Neuronal stem cell (in vitro differentiated cells): ENCODE measurements at regions not wholly inside any gene's neighbourhood (a gene's known extent, or its start where the extent isn't known, plus 50 kb on each side); places are given as distances from the start of the nearest gene placed in this dataset.

Source experiments
- DNase-seq: peaks from one replicate; pipeline ENCODE4 v3.0.0-alpha.2; 2013; ENCODE audit warnings: low spot score
- H2AFZ ChIP-seq: one replicate; pipeline ENCODE4 v1.6.1; 2013; ENCODE audit warnings: mild to moderate bottlenecking, low read length, inconsistent platforms
- H2AK5ac ChIP-seq: 2 replicates; pipeline ENCODE4 v1.6.1; 2013; ENCODE audit warnings: low read depth, mild to moderate bottlenecking, inconsistent platforms, low read length, moderate library complexity, mixed read lengths
- H2BK120ac ChIP-seq: 2 replicates; pipeline ENCODE4 v1.6.1; 2013; ENCODE audit warnings: low read depth, mild to moderate bottlenecking, inconsistent platforms, low read length, moderate library complexity, mixed read lengths
- H2BK12ac ChIP-seq: one replicate; pipeline ENCODE4 v1.6.1; 2013; ENCODE audit warnings: low read length, inconsistent platforms
- H2BK15ac ChIP-seq: 2 replicates; pipeline ENCODE4 v1.6.1; 2013; ENCODE audit warnings: mild to moderate bottlenecking, low read length, inconsistent platforms, mixed read lengths
- H2BK5ac ChIP-seq: one replicate; pipeline ENCODE4 v1.6.1; 2013; ENCODE audit warnings: inconsistent platforms, mild to moderate bottlenecking, low read length, moderate library complexity
- H3K14ac ChIP-seq: one replicate; pipeline ENCODE4 v1.6.1; 2013; ENCODE audit warnings: low read length, inconsistent platforms
- H3K18ac ChIP-seq: 2 replicates; pipeline ENCODE4 v1.6.1; 2013; ENCODE audit warnings: low read length, inconsistent platforms
- H3K23ac ChIP-seq: 2 replicates; pipeline ENCODE4 v1.6.1; 2013; ENCODE audit warnings: low read depth, mild to moderate bottlenecking, mixed read lengths, low read length, inconsistent platforms; ENCODE audit not compliant: poor library complexity
- H3K27ac ChIP-seq: replicated peaks from 3 replicates; pipeline ENCODE4 v1.5.1; 2013; ENCODE audit warnings: low read length, inconsistent platforms
- H3K27me3 ChIP-seq, 3 experiments: 2 replicates each; pipeline ENCODE4 v1.6.1; 2013; ENCODE audit warnings: low read length in 3 of 3, mild to moderate bottlenecking in 2 of 3, inconsistent platforms in 1 of 3, low read depth in 1 of 3, mixed read lengths in 1 of 3, moderate library complexity in 1 of 3; ENCODE audit not compliant: control insufficient read depth in 3 of 3, insufficient read depth in 3 of 3
- H3K36me3 ChIP-seq, 2 donors: replicated peaks in 1 of 2; 2 replicates each; pipeline ENCODE4 v1.6.1; 2013; ENCODE audit warnings: low read length in 2 of 2; ENCODE audit not compliant: control insufficient read depth in 2 of 2, insufficient read depth in 2 of 2
- H3K4ac ChIP-seq: 2 replicates; pipeline ENCODE4 v1.6.1; 2013; ENCODE audit warnings: inconsistent platforms, mild to moderate bottlenecking, low read length, moderate library complexity
- H3K4me1 ChIP-seq, 2 donors: 1 replicate in 1 of 2; 2 replicates in 1 of 2; pipeline ENCODE4 v1.6.1; 2013; ENCODE audit warnings: low read length in 2 of 2, low read depth in 1 of 2; ENCODE audit not compliant: control insufficient read depth in 2 of 2, insufficient read depth in 1 of 2
- H3K4me2 ChIP-seq: one replicate; pipeline ENCODE4 v1.6.1; 2013; ENCODE audit warnings: mild to moderate bottlenecking, low read length, inconsistent platforms; ENCODE audit not compliant: insufficient read depth, poor library complexity, severe bottlenecking
- H3K4me3 ChIP-seq, 2 donors: 2 replicates each; pipeline ENCODE4 v1.5.1; 2013; ENCODE audit warnings: low read length in 2 of 2, mild to moderate bottlenecking in 2 of 2, inconsistent platforms in 1 of 2, moderate library complexity in 1 of 2
- H3K79me1 ChIP-seq: one replicate; pipeline ENCODE4 v1.6.1; 2013; ENCODE audit warnings: low read depth, mild to moderate bottlenecking, inconsistent platforms, low read length, moderate library complexity
- H3K9ac ChIP-seq: one replicate; pipeline ENCODE4 v1.6.1; 2013; ENCODE audit warnings: mild to moderate bottlenecking, low read depth, low read length, inconsistent platforms; ENCODE audit not compliant: poor library complexity
- H3K9me3 ChIP-seq, 2 donors: replicated peaks in 1 of 2; 2 replicates each; pipeline versions ENCODE3 to v1.6.1; 2013; ENCODE audit warnings: low read length in 2 of 2, mild to moderate bottlenecking in 2 of 2, inconsistent platforms in 1 of 2, low read depth in 1 of 2, mixed read lengths in 1 of 2, moderate library complexity in 1 of 2; ENCODE audit not compliant: control insufficient read depth in 2 of 2, insufficient read depth in 1 of 2
- H4K8ac ChIP-seq: one replicate; pipeline ENCODE4 v1.6.1; 2013; ENCODE audit warnings: low read depth, mild to moderate bottlenecking, inconsistent platforms, low read length, moderate library complexity
- H4K91ac ChIP-seq: one replicate; pipeline ENCODE4 v1.6.1; 2013; ENCODE audit warnings: low read length, low read depth, mild to moderate bottlenecking, inconsistent platforms; ENCODE audit not compliant: poor library complexity
- WGBS, 2 donors: extraction: QIAGEN DNeasy Blood & Tissue Kit; methylation state at CpG; one replicate each; pipeline ENCODE4 v1.1.7; 2013; ENCODE audit warnings: missing lambda C conversion rate in 2 of 2, mixed read lengths in 1 of 2; ENCODE audit not compliant: insufficient read length in 2 of 2, insufficient replicate concordance in 1 of 2; ENCODE audit errors: extremely low coverage in 2 of 2; 5-methylcytosine and 5-hydroxymethylcytosine counted together

- H3K4me2 ChIP-seq, result no peak overlapping the region
- H3K36me3 ChIP-seq, result no peaks in the 10 kb centered on the region
- H4K8ac ChIP-seq, result no peak overlapping the region
- H3K9me3 ChIP-seq, result no peaks in the 10 kb centered on the region
- no peak overlapping the region for H4K91ac ChIP-seq
- H3K79me1 ChIP-seq, result no peaks in the 10 kb centered on the region
- no peaks in the 10 kb centered on the region for H3K27me3 ChIP-seq
- H3K14ac ChIP-seq, result no peak overlapping the region
- peaks cover 0 to 24% of the 10 kb centered on the region in 2 donors for H3K4me1 ChIP-seq
- no CpG with 5 or more reads among the region's 5 CpGs for WGBS, 2 donors
- H2BK12ac ChIP-seq, result peak overlapping the region; percentile 42
- H3K18ac ChIP-seq, result peak overlapping the region; percentile 61
- H2BK120ac ChIP-seq, result no peak overlapping the region
- no peak overlapping the region for H2BK5ac ChIP-seq
- no peak overlapping the region for H2AFZ ChIP-seq
- H3K4ac ChIP-seq, result no peak overlapping the region
- H2AK5ac ChIP-seq, result no peak overlapping the region
- no peak overlapping the region for H3K27ac ChIP-seq
- no peak overlapping the region for H3K9ac ChIP-seq
- H2BK15ac ChIP-seq, result peak overlapping the region; percentile 13
- no peak overlapping the region for H3K23ac ChIP-seq
- DNase-seq, result no peak
- H3K4me3 ChIP-seq, result no peak overlapping the region
Observed at GRCh38 chr12:5222729-5223128, 179.1 kb downstream of the KCNA5 start.

DNA sequence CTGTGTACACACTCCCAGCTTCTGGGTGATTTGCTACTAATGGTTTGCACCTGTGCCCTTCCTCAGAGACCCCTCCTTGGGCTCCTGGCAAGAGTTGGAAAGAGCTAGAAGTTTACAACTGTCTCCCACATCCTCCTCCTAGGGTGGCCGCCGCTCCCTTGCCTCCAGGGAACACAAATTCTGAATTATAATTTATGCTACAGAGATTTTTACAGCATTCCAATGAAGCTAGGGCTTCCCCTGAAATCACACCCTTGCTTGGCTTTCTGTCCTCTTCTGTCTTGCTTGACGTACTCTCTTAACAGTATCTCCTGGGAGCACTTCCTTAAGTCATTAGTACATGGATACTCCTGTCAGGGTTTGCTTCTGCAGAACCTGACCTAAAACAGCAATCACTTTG lies 180.2 kb downstream of the KCNA5 start:
- Histone ChIP-seq H3K4ac (no peak overlapping the region), H3K27ac (no peak overlapping the region), H3K4me3 (no peak overlapping the region), H3K9me3 (no peaks in the 10 kb centered on the region), H2BK12ac (no peak overlapping the region), H3K4me1 (peaks cover 0 to 24% of the 10 kb centered on the region in 2 donors), H3K23ac (no peak overlapping the region), H4K8ac (no peak overlapping the region), H3K9ac (no peak overlapping the region), H3K14ac (no peak overlapping the region), H3K4me2 (no peak overlapping the region), H2BK15ac (no peak overlapping the region), H2BK5ac (no peak overlapping the region), H3K36me3 (no peaks in the 10 kb centered on the region), H3K18ac (no peak overlapping the region), H4K91ac (no peak overlapping the region), H2BK120ac (no peak overlapping the region), H2AFZ (no peak overlapping the region), H2AK5ac (no peak overlapping the region), H3K27me3 (no peaks in the 10 kb centered on the region), H3K79me1 (no peaks in the 10 kb centered on the region)
- no CpG with 5 or more reads among the region's 3 CpGs for WGBS, 2 donors
- no peak for DNase-seq

DNA sequence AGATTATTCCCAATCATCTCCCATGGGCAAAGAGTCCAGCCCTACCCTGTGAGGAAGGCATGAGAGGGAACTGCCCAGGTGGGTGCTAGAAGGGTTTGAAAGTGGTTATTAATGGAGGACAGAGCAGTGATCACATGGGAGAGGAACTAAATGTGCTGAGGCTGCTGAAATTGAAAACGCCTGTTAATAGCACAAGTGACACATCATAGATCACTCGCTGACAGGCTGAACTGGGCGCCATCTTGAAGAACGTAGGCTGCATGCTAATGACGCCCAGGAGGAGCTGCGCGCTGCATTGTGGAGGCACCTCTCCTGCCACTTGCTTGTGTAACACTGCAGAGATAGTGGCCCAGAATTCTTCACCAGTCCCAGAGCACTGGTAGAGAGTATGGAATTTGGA lies 182.9 kb downstream of the KCNA5 start:
- no CpG with 5 or more reads among the region's 7 CpGs for WGBS, 2 donors
- H3K18ac ChIP-seq, result no peak overlapping the region
- H3K4me1 ChIP-seq, result peaks cover 0 to 11% of the 10 kb centered on the region in 2 donors
- no peak overlapping the region for H2BK12ac ChIP-seq
- H3K4me2 ChIP-seq, result no peak overlapping the region
- H3K4ac ChIP-seq, result no peak overlapping the region
- no peaks in the 10 kb centered on the region for H3K27me3 ChIP-seq
- H4K91ac ChIP-seq, result no peak overlapping the region
- no peak overlapping the region for H2AFZ ChIP-seq
- H3K23ac ChIP-seq, result no peak overlapping the region
- no peak overlapping the region for H3K27ac ChIP-seq
- no peak overlapping the region for H4K8ac ChIP-seq
- no peak overlapping the region for H3K9ac ChIP-seq
- no peak overlapping the region for H2BK5ac ChIP-seq
- H2AK5ac ChIP-seq, result no peak overlapping the region
- no peak overlapping the region for H2BK15ac ChIP-seq
- no peaks in the 10 kb centered on the region for H3K36me3 ChIP-seq
- no peaks in the 10 kb centered on the region for H3K9me3 ChIP-seq
- H3K4me3 ChIP-seq, result no peak overlapping the region
- no peak overlapping the region for H2BK120ac ChIP-seq
- no peaks in the 10 kb centered on the region for H3K79me1 ChIP-seq
- no peak for DNase-seq
- H3K14ac ChIP-seq, result no peak overlapping the region

- Histone ChIP-seq H2BK5ac (no peak overlapping the region), H3K9ac (no peak overlapping the region), H3K23ac (no peak overlapping the region), H4K91ac (no peak overlapping the region), H3K18ac (no peak overlapping the region), H2BK15ac (no peak overlapping the region), H2AFZ (no peak overlapping the region), H3K4ac (no peak overlapping the region), H2BK12ac (no peak overlapping the region), H3K27ac (no peak overlapping the region), H3K79me1 (no peaks in the 10 kb centered on the region), H2BK120ac (no peak overlapping the region), H3K4me3 (no peak overlapping the region), H3K4me1 (no peaks in the 10 kb centered on the region), H3K36me3 (no peaks in the 10 kb centered on the region), H4K8ac (no peak overlapping the region), H3K27me3 (no peaks in the 10 kb centered on the region), H2AK5ac (no peak overlapping the region), H3K4me2 (no peak overlapping the region), H3K14ac (no peak overlapping the region), H3K9me3 (no peaks in the 10 kb centered on the region)
- DNase-seq, result no peak
- WGBS, 2 donors, result no CpG with 5 or more reads among the region's 7 CpGs
Observed at GRCh38 chr12:5227708-5228373, 184.2 kb downstream of the KCNA5 start.
